Kidney glomerular epithelial cell (primary cell): ENCODE measurements at regions not wholly inside any gene's neighbourhood (a gene's known extent, or its start where the extent isn't known, plus 50 kb on each side); places are given as distances from the start of the nearest gene placed in this dataset.
"Not testable (repeated sequence)": the region's sequence is repeated elsewhere in the genome, so short reads cannot be mapped to it uniquely, and the experiment has no call there.

Experiments
- DNase-seq: peaks from one replicate; lab custom pipeline; 2025; lab: John Stamatoyannopoulos, UW

GRCh38 chr5:176018598-176018997 is 50.5 kb upstream of the THOC3 start:
- not testable (repeated sequence) for DNase-seq

- not testable (repeated sequence) for DNase-seq
Observed at GRCh38 chr5:176020852-176021251, 52.7 kb upstream of the THOC3 start.

- DNase-seq: not testable (repeated sequence)
Observed at GRCh38 chr5:176023535-176023934, 55.4 kb upstream of the THOC3 start.

- DNase-seq: not testable (repeated sequence)
Observed at GRCh38 chr5:176029445-176029844, 61.3 kb upstream of the THOC3 start.

GRCh38 chr5:176030361-176031117 is 62.4 kb upstream of the THOC3 start:
- DNase-seq: not testable (repeated sequence)

- DNase-seq: not testable (repeated sequence)
Observed at GRCh38 chr5:176031118-176031510, 63.0 kb upstream of the THOC3 start.

- DNase-seq: not testable (repeated sequence)
Observed at GRCh38 chr5:176033186-176033585, 65.1 kb upstream of the THOC3 start.

GRCh38 chr5:176034407-176035200 is 66.5 kb upstream of the THOC3 start:
- not testable (repeated sequence) for DNase-seq

- DNase-seq: not testable (repeated sequence)
Observed at GRCh38 chr5:176035201-176035530, 67.1 kb upstream of the THOC3 start.

- not testable (repeated sequence) for DNase-seq
Observed at GRCh38 chr5:176035816-176036308, 67.7 kb upstream of the THOC3 start.

- DNase-seq: not testable (repeated sequence)
Observed at GRCh38 chr5:176036391-176036790, 68.3 kb upstream of the THOC3 start.

- not testable (repeated sequence) for DNase-seq
Observed at GRCh38 chr5:176037190-176037589, 69.1 kb upstream of the THOC3 start.

GRCh38 chr5:176040105-176040801 is 72.1 kb upstream of the THOC3 start:
- DNase-seq: not testable (repeated sequence)

GRCh38 chr5:176041248-176041994 is 73.3 kb upstream of the THOC3 start:
- DNase-seq: not testable (repeated sequence)

GRCh38 chr5:176042020-176042658 is 74.0 kb upstream of the THOC3 start:
- not testable (repeated sequence) for DNase-seq

- not testable (repeated sequence) for DNase-seq
Observed at GRCh38 chr5:176043252-176043829, 75.2 kb upstream of the THOC3 start.

- DNase-seq: not testable (repeated sequence)
Observed at GRCh38 chr5:176043986-176044385, 75.9 kb upstream of the THOC3 start.

GRCh38 chr5:176044431-176044830 is 76.3 kb upstream of the THOC3 start:
- DNase-seq: not testable (repeated sequence)

GRCh38 chr5:176045442-176045841 is 77.3 kb upstream of the THOC3 start:
- not testable (repeated sequence) for DNase-seq

GRCh38 chr5:176048671-176049070 is 80.6 kb upstream of the THOC3 start:
- DNase-seq: not testable (repeated sequence)
